COLO668 (cell line): ENCODE measurements at regions not wholly inside any gene's neighbourhood (a gene's known extent, or its start where the extent isn't known, plus 50 kb on each side); places are given as distances from the start of the nearest gene placed in this dataset.

Experiments used
- DNase-seq: peaks from one replicate; lab custom pipeline; 2025; ENCODE audit not compliant: unreplicated experiment; lab: John Stamatoyannopoulos, UW

GRCh38 chr15:81536356-81536755, 162.3 kb upstream of the TMC3 start:
- no peak for DNase-seq

- no peak for DNase-seq
Measured at GRCh38 chr15:81534124-81534523, 160.1 kb upstream of the TMC3 start.

DNA sequence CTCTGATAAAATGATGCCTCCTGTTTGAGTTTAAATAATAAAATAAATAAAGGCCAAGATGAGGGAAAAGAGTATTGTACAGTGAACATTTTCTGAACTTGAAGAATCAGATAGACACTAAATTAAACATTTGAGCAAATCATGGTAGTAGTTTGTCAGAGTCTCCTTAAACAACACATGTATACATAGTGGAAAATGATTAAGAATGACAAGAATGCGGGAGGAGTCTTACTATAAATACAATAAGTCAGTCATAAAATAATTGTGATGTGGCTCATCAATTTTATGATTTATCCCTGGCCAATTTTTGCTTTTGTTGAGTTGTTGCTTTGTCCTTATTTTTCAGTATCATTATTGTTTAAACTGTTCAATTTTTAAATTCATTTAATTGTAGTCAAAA, 158.0 kb upstream of the TMC3 start:
- no peak for DNase-seq

- DNase-seq = no peak
Measured at GRCh38 chr15:81531109-81531592, 157.1 kb upstream of the TMC3 start.

GRCh38 chr15:81530271-81530691, 156.3 kb upstream of the TMC3 start:
- DNase-seq = no peak

- DNase-seq = no peak
Measured at GRCh38 chr15:81529481-81529880, 155.5 kb upstream of the TMC3 start.

GRCh38 chr15:81526029-81526428, 152.0 kb upstream of the TMC3 start:
- no peak for DNase-seq

DNA sequence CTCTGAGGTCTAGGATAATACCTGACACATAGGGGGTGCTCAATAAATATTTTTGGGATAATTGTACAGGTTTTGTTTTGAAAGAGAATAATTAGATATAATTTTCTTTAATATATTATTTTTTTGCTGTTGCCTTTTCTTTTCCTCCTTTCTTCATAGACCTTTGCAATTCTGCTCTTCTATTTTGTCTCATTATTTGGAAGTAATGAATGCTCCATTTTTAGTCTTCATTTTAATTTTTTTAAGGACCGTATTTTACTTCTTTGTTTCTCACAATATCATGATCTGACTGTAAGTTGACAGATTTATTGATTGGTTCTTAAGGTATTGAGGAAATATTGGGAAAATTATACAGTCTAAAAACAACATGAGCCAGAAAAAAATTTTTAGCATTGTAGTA, 150.5 kb upstream of the TMC3 start:
- DNase-seq = no peak

DNA sequence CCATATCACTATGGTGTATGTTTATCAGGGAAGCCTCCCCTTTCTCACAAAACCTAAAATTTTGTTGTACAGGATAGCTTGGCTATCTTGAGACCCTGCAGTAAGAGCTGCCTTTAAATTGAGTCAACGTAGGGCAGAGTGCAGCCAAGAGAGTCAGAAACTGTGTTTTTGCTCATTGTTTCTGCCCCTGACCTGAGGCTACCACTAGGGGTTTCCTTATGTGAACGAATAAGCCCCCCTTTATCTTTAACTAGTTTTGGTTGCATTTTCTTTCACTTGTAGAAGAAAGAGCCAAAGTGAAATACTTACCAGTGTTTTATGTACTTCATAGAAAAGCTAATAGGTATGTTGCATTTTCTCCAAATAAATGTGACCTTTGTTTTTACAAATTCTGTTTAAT, 149.9 kb upstream of the TMC3 start:
- no peak for DNase-seq

DNA sequence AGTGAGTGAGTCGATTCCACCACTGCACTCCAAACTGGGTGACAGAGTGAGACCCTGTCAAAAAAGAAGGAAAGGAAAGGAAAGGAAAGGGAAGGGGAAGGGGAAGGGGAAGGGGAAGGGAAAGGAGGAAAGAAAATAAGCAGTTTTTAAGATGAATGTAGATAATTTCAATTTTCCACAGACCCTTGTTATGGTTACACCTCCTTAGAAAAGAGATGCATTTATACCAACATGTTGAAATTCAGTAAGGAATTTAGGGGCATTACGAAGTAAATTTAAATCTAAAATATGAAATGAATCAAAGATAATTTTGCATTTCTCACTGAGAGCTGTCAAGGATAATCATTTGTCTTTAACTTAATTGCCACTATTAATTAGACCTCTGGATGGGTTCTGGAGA, 146.5 kb upstream of the TMC3 start:
- DNase-seq = no peak

GRCh38 chr15:81516461-81516860, 142.4 kb upstream of the TMC3 start:
- DNase-seq = no peak

GRCh38 chr15:81516012-81516411, 142.0 kb upstream of the TMC3 start:
- DNase-seq = no peak

GRCh38 chr15:81514725-81515124, 140.7 kb upstream of the TMC3 start:
- DNase-seq = no peak

DNA sequence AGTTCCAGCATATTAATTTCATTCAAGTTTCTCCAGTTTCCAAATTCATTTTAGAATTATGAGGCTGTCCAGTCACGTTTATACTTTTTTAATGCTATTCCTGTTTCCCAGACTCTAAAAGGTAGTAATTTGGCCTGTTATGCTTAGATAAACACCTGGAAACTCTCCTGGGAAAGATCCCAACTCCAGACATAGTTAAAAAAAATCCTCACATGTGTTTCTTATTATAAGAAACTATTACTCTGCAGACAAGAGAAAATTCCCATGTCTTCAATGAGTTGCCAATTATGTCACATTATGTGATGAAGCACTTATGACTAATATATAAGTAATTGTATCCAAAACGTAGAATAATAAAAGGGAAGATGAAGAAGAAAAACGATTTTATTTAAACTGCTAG, 137.1 kb upstream of the TMC3 start:
- DNase-seq = no peak

DNA sequence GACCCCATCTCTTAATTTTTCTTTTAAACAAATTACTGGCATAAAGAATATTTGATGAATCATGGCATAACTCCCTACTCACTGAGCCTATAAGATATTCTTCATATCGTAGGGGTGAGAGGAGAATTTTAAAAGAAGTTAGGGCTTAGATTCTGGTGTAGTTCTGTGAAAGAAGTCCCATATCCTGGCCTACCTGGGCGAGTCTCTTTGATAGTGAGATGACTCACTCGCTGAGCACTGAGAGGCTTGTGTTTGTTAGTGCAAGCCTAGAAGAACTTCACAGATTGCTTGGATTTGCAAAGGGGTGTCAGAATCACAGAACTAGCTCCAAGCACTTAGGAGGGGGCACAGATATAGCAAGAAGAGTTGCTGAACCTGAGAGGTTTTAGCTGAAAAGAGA, 133.8 kb upstream of the TMC3 start:
- DNase-seq = no peak

DNA sequence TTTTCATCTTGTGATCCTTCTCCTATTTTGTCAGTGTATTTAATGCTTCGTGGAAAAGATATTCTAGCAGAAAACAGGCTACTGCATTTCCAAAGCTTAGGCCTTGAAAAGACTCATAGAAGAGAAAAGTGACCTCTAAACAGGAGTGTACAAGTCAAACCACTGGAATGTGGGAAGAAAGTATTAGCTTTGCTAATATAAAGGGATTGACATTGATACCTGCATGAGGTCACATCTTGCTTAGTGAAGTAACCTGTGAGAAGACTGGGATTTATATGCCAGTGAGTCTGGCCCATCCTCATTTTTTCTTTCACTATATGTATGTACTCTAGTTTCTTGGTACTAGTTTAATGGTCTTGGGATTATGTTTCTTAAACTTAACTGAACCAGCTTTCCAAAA, 132.9 kb upstream of the TMC3 start:
- no peak for DNase-seq

DNA sequence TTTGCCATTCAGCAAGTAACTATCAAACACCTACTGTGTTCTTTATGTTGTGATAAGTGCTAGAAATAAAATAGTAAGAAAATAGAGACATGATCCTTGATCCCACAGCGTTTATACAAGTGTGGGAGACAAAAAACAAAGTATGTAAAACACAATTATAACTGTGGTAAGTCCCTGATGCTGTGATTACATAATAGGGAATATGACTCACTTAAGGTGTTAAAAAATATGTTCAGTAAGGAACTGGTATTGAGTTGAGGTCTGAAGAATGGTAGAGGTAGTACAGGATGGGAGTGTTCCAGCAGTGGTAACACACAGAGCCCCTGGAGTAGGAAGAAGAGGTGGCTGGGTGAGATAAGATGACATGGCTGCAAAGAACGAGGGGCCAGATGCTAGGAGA, 132.1 kb upstream of the TMC3 start:
- DNase-seq = no peak

DNA sequence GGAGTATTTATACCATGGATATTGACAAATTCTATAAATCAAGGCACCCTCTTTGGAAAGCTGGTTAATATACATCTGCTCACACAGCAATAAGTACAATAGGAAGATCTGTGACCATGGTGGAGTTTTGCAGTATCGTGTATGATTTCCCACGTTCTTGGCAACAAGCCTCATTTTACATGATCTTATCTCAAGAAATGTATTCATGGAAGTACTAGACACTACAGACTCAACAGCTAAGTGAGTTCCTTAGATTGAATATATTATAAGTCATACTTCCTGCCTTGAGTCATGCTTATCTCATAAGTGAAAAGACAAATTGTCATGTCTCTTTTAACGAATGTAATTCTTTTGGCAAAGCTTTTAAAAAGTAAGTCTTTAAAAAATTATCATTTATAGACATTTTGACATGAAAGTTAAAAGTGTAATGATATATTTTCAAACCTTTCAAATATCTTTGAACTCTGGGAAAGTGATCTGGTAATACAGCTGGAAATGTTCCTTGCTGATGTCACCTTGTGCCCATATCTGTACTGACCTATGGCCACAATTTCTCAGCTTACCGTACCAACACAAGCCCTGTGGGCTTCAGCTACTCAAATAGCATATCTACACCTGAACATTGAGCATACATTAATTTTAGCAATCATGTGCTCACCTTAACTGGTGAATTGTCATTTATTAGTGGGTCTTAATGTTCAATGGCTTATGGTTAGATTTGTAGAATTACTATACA, 130.3 kb upstream of the TMC3 start:
- no peak for DNase-seq

DNA sequence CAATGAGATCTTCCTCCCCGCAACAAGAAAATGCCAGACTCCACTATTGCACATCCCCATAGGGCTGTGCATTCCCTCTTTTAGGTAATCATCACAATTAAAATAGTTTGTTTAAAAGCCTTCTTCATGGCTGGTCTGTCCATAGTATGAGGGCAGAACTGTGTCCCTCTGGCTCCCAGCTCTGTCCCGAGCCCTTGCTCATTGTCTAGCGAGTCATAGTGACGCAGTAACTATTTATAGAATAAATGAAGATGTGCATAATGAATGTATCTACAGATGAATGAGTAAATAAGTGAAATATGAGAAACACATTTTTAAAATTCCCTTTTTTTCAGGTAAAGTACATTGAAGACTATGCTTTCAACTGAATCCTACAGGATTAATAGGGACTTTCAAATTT, 128.4 kb upstream of the TMC3 start:
- no peak for DNase-seq

DNA sequence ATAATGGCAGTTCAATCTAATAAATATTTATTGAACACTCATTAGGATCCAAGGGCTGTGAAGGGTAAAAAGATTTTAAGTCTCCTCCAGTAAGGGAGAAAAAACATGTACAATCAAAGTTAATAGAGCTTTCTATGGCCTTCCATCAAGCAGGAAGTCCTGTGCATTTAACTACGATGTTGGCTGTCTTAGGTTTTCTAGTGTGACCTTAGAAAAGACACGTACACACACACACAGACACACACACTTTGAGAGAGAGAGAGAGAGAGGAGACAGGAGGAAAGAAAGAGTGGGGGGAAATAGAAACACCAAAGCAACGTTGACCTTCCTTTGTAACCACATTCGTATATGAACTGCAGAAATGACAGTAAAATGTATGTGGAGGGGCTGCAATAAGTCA, 126.1 kb upstream of the TMC3 start:
- no peak for DNase-seq

GRCh38 chr15:81498294-81498693, 124.3 kb upstream of the TMC3 start:
- DNase-seq = no peak

DNA sequence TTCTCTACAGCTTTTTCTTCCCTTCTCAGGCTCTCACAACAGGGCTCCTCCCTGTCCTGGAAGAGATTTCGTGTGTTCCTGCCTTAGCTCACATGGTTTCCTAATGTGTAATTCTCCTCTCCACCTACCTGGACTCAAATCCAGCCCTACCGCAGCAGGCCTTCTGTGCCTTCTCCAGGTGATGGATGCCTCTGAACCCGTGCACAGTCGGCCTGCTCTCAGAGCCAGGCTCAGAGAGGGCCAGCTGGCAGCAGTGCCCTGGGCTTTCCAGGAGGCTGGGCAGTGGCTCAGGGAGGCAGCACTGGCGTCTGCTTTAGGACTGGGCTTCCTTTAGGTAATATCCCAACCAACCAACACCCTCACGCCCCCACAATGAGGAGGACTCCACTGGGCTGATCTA, 123.2 kb upstream of the TMC3 start:
- no peak for DNase-seq

DNA sequence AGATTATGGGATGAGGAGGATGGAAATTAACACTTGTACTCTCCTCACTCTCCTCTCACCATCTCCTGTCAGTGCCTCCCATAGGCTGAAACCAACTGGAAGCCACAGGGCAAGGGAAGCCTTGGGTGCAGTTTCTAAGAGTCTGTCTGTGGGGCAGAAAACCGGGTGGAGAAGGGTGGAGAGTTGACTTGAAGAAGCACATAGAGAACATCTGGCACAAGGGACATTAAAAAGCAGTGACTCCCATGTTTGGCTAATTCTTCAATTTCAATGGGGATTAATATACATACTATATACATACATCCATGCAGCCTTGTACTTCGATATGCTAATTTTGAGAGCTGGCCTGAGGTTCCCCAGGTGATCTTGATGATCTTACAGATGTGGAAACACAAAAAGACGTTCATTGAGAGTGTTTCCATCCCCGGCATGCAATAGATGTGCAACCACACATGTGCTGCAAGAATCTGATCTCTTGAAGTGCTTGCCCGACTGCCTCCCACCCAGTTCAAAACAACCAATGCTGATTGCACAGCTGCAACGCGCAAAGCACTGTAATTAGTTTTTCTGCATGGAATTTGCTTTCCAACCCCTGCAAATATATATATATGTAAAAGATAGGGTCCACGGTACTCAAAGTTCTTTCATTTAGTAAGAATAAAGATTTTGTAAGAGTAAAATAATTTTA, 121.9 kb upstream of the TMC3 start:
- DNase-seq = no peak
